Smooth muscle cell (in vitro differentiated cells): ENCODE measurements at regions not wholly inside any gene's neighbourhood (a gene's known extent, or its start where the extent isn't known, plus 50 kb on each side); places are given as distances from the start of the nearest gene placed in this dataset.

Experiments used
- DNase-seq: peaks from one replicate; lab custom pipeline; 2025; ENCODE audit not compliant: unreplicated experiment; lab: John Stamatoyannopoulos, UW
- H2AFZ ChIP-seq: fragments of 200-600 bp; sonication (generic); 2 replicates; pipeline ENCODE4 v1.6.0; 2016; ENCODE audit warnings: antibody characterized with exemption, low read depth, mild to moderate bottlenecking
- H3F3A ChIP-seq: fragments of 200-600 bp; sonication (generic); 2 replicates; pipeline ENCODE4 v1.6.0; 2017; ENCODE audit warnings: antibody characterized with exemption, low read depth
- H3K27ac ChIP-seq: fragments of 200-600 bp; sonication (generic); 2 replicates; pipeline ENCODE4 v1.5.1; 2016; ENCODE audit warnings: low read depth, mild to moderate bottlenecking
- H3K27me3 ChIP-seq: fragments of 200-600 bp; sonication (generic); 2 replicates; pipeline ENCODE4 v1.6.1; 2016; ENCODE audit warnings: low read depth, mild to moderate bottlenecking
- H3K36me3 ChIP-seq: fragments of 200-600 bp; sonication (generic); 2 replicates; pipeline ENCODE4 v1.5.1; 2016; ENCODE audit warnings: low read depth
- H3K4me1 ChIP-seq: fragments of 200-600 bp; sonication (generic); 2 replicates; pipeline ENCODE4 v1.5.1; 2016; ENCODE audit warnings: low read depth
- H3K4me2 ChIP-seq: fragments of 200-600 bp; sonication (generic); 2 replicates; pipeline ENCODE4 v1.6.0; 2016; ENCODE audit warnings: mild to moderate bottlenecking
- H3K4me3 ChIP-seq: fragments of 200-600 bp; sonication (generic); 2 replicates; pipeline ENCODE4 v1.5.1; 2016; ENCODE audit warnings: mild to moderate bottlenecking
- H3K79me2 ChIP-seq: fragments of 200-600 bp; sonication (generic); 2 replicates; pipeline ENCODE4 v1.6.0; 2016; ENCODE audit warnings: low read depth, mild to moderate bottlenecking
- H3K9ac ChIP-seq: fragments of 200-600 bp; sonication (generic); 2 replicates; pipeline ENCODE4 v1.6.0; 2016; ENCODE audit warnings: low read depth
- H3K9me3 ChIP-seq: fragments of 200-600 bp; sonication (generic); replicated peaks from 2 replicates; pipeline ENCODE4 v1.5.1; 2016; ENCODE audit warnings: low read depth
- H4K20me1 ChIP-seq: fragments of 200-600 bp; sonication (generic); 2 replicates; pipeline ENCODE4 v1.6.0; 2016; ENCODE audit warnings: low read depth
- WGBS: methylation state at CpG from one replicate; pipeline ENCODE4 v1.1.7; 2016; ENCODE audit warnings: low lambda C conversion rate; 5-methylcytosine and 5-hydroxymethylcytosine counted together
- TF ChIP-seq, protein P1 (sequence below): fragments of 200-600 bp; sonication (generic); IDR thresholded peaks from 2 replicates; pipeline ENCODE4 v1.5.1; 2017; ENCODE audit warnings: borderline replicate concordance, mild to moderate bottlenecking, antibody characterized with exemption; ENCODE audit not compliant: insufficient read depth, poor library complexity, severe bottlenecking

DNA sequence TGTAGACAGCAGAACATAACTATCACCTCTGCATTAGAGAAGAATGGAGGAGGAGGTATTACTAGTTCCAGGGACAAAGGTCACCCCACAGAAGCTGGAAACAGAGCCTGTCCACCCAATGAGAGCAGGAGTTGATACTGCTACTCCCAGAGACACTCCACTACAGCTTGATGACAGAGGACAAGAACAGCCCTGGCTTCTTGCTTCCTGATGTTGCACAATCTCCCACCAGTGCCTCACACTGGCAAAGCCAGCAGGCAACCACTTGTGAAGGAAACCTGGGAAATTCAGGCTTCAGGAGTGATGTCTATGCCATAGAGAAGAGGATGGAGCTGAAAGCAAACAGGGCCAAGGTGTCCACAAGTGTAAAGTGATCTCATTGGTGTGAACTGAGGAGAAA, 78.0 kb upstream of the POU1F1 start:
- H3K9me3 ChIP-seq: no peaks in the 10 kb centered on the region
- no peak overlapping the region for H3K27ac ChIP-seq
- TF ChIP-seq, protein P1, sequence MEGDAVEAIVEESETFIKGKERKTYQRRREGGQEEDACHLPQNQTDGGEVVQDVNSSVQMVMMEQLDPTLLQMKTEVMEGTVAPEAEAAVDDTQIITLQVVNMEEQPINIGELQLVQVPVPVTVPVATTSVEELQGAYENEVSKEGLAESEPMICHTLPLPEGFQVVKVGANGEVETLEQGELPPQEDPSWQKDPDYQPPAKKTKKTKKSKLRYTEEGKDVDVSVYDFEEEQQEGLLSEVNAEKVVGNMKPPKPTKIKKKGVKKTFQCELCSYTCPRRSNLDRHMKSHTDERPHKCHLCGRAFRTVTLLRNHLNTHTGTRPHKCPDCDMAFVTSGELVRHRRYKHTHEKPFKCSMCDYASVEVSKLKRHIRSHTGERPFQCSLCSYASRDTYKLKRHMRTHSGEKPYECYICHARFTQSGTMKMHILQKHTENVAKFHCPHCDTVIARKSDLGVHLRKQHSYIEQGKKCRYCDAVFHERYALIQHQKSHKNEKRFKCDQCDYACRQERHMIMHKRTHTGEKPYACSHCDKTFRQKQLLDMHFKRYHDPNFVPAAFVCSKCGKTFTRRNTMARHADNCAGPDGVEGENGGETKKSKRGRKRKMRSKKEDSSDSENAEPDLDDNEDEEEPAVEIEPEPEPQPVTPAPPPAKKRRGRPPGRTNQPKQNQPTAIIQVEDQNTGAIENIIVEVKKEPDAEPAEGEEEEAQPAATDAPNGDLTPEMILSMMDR: no peak
- no peak overlapping the region for H3K9ac ChIP-seq
- no peaks in the 10 kb centered on the region for H3K4me1 ChIP-seq
- DNase-seq: no peak
- no peak overlapping the region for H3K4me2 ChIP-seq
- H3K36me3 ChIP-seq: no peaks in the 10 kb centered on the region
- H3F3A ChIP-seq: no peaks in the 10 kb centered on the region
- H3K27me3 ChIP-seq: no peaks in the 10 kb centered on the region
- no peak overlapping the region for H2AFZ ChIP-seq
- no peaks in the 10 kb centered on the region for H4K20me1 ChIP-seq
- H3K79me2 ChIP-seq: no peaks in the 10 kb centered on the region
- H3K4me3 ChIP-seq: no peak overlapping the region

DNA sequence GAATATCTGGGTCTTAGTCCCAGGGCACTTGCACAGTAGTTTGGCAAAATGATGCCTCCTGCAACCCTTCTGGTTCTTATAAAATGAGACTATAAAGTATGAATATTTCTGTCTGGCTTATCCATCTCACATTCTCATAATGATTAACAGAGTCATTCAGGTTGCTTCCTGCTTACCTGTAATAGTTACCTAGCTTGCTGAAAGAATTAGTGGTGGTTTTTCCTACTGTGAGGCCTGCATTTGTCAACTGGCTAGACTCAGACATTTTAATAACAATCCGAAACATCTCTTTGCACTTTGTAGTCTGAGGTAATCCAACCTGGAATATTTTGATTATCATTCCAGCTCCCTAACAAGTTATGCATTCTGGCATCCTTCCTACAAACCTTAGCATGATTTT, 75.6 kb upstream of the POU1F1 start:
- H2AFZ ChIP-seq: no peak overlapping the region
- no peak overlapping the region for H3K4me3 ChIP-seq
- no peaks in the 10 kb centered on the region for H4K20me1 ChIP-seq
- no peak overlapping the region for H3K27ac ChIP-seq
- no peaks in the 10 kb centered on the region for H3K36me3 ChIP-seq
- DNase-seq: no peak
- H3K4me2 ChIP-seq: no peak overlapping the region
- H3K9me3 ChIP-seq: no peaks in the 10 kb centered on the region
- no peaks in the 10 kb centered on the region for H3K79me2 ChIP-seq
- no peaks in the 10 kb centered on the region for H3K27me3 ChIP-seq
- H3F3A ChIP-seq: no peaks in the 10 kb centered on the region
- H3K4me1 ChIP-seq: no peaks in the 10 kb centered on the region
- TF ChIP-seq, protein P1: no peak
- 85% methylated on average over 1 of the region's 1 CpG for WGBS
- no peak overlapping the region for H3K9ac ChIP-seq

DNA sequence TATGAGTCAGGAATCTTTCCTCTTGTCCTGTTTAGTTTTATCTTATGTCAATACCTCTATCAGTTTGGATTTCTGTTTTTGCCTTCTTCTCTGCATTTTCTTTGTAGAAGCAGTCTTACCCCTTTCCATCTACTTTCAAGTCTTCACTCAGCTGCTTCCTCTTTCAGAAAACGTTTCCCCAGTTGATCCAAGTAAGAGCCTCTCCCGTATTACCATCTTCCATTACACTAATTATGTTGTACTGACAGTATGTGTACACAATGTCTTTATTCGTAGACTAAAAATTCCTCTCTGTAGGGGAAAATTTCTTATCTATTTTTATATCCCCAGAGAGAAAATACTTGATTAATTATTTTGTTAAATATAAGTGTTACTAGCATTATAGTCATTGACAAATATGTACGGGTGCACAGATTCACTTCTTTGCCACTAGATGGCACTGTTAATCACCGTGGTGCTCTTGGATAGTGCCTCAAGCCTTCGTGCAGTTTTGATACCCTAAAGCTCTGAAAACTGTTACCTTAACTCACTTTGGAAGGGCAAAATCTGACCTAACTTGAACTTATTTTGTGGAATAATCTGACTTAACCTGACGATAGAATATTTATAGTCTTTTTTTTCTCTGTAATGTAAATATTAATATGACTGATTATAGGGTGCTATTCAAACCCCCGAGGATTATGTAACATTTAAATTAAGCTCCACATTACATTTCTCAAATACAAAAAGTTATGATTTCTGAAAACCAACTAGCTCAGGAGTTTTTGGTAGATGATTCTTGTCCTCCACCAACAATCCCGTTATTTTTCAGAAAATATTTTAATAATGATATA, 74.2 kb upstream of the POU1F1 start:
- no peak for DNase-seq
- H2AFZ ChIP-seq: no peak overlapping the region
- H4K20me1 ChIP-seq: no peaks in the 10 kb centered on the region
- no peaks in the 10 kb centered on the region for H3K27me3 ChIP-seq
- H3K9me3 ChIP-seq: no peaks in the 10 kb centered on the region
- H3K36me3 ChIP-seq: no peaks in the 10 kb centered on the region
- no peaks in the 10 kb centered on the region for H3K4me1 ChIP-seq
- no peaks in the 10 kb centered on the region for H3F3A ChIP-seq
- TF ChIP-seq, protein P1: peak; percentile 92
- H3K4me3 ChIP-seq: no peak overlapping the region
- H3K4me2 ChIP-seq: peak overlapping the region; percentile 74
- WGBS: 27% methylated on average over 9 of the region's 9 CpGs
- H3K79me2 ChIP-seq: no peaks in the 10 kb centered on the region
- H3K27ac ChIP-seq: no peak overlapping the region
- no peak overlapping the region for H3K9ac ChIP-seq

DNA sequence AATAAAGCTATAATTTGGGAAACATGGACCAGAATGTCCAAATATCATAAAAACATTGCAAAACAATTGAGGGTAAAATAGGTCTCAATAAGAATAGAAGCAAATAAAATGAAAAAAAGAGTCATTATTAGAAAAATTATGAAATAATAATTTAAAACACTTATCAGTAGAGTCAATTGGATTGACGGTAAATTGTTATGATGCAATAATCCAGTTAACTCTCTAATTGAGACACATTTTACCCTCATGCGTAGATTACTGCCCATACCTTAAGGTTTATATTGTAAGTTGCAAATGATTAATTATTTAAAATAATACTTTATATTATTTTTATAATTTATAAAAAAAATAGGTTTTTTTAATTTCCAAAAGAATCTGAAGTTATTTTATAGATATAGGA, 73.4 kb upstream of the POU1F1 start:
- WGBS: 94% methylated on average over 2 of the region's 2 CpGs
- Histone ChIP-seq H4K20me1 (no peaks in the 10 kb centered on the region), H3K27ac (no peak overlapping the region), H3F3A (no peaks in the 10 kb centered on the region), H3K79me2 (no peaks in the 10 kb centered on the region), H2AFZ (no peak overlapping the region), H3K9me3 (no peaks in the 10 kb centered on the region), H3K4me1 (no peaks in the 10 kb centered on the region), H3K36me3 (no peaks in the 10 kb centered on the region), H3K4me2 (no peak overlapping the region), H3K27me3 (no peaks in the 10 kb centered on the region), H3K9ac (no peak overlapping the region), H3K4me3 (no peak overlapping the region)
- DNase-seq: no peak
- TF ChIP-seq, protein P1: no peak
